Lower lobe of right lung (tissue), 2 donors: ENCODE measurements at regions not wholly inside any gene's neighbourhood (a gene's known extent, or its start where the extent isn't known, plus 50 kb on each side); places are given as distances from the start of the nearest gene placed in this dataset.
"Not testable (repeated sequence)": the region's sequence is repeated elsewhere in the genome, so short reads cannot be mapped to it uniquely, and the experiment has no call there.

ENCODE experiments used
- ATAC-seq, 2 donors: fragments of 200-7000 bp; cut with Tn5 transposase; one replicate each; pipeline ENCODE4 v1.9.1; 2020 to 2022; ENCODE audit warnings: mild to moderate bottlenecking in 2 of 2, moderate library complexity in 2 of 2
- DNase-seq: peaks from one replicate; pipeline ENCODE4 v3.0.0-alpha.2; 2020
- H3K27ac ChIP-seq: fragments of 200-600 bp; one replicate; pipeline ENCODE4 v1.8.0; 2022
- H3K27me3 ChIP-seq: fragments of 200-600 bp; one replicate; pipeline ENCODE4 v1.8.0; 2022; ENCODE audit warnings: low read depth
- H3K36me3 ChIP-seq: fragments of 200-600 bp; one replicate; pipeline ENCODE4 v1.8.0; 2022; ENCODE audit warnings: mild to moderate bottlenecking
- H3K4me1 ChIP-seq: fragments of 200-600 bp; one replicate; pipeline ENCODE4 v1.8.0; 2022
- H3K4me3 ChIP-seq: fragments of 200-600 bp; one replicate; pipeline ENCODE4 v1.8.0; 2022; ENCODE audit warnings: mild to moderate bottlenecking
- H3K9me3 ChIP-seq: fragments of 200-600 bp; one replicate; pipeline ENCODE4 v1.8.0; 2022
- CTCF ChIP-seq: fragments of 200-600 bp; IDR thresholded peaks from one replicate; pipeline ENCODE4 v1.8.0; 2022; ENCODE audit warnings: antibody characterized with exemption, mild to moderate bottlenecking
- intact Hi-C: fragments of 100-400 bp; cut with DNase I; formaldehyde crosslinking; loops from one replicate; pipeline ENCODE4 v1.11.0; 2022
- donor health status: DM: no; HTN: yes; CAD: no; lungs with severe emphysema.

GRCh38 chr7:97928844-97929243, 56.6 kb upstream of the ASNS start:
- H3K36me3 ChIP-seq, DNase-seq, H3K9me3 ChIP-seq, ATAC-seq, intact Hi-C loops, H3K27me3 ChIP-seq, H3K4me1 ChIP-seq, H3K27ac ChIP-seq, H3K4me3 ChIP-seq: not testable (repeated sequence)

GRCh38 chr7:97927790-97928748, 55.9 kb upstream of the ASNS start:
- H3K9me3 ChIP-seq, H3K27me3 ChIP-seq, H3K27ac ChIP-seq, H3K36me3 ChIP-seq, H3K4me1 ChIP-seq, intact Hi-C loops: not testable (repeated sequence)
- peak; percentile 73 for TF ChIP-seq CTCF
- ATAC-seq: peak in 1 of 2 donors; percentile 51
- H3K4me3 ChIP-seq: peak overlapping the region; percentile 51
- DNase-seq: peak; percentile 65
